A673 (cell line): ENCODE measurements at regions not wholly inside any gene's neighbourhood (a gene's known extent, or its start where the extent isn't known, plus 50 kb on each side); places are given as distances from the start of the nearest gene placed in this dataset.

Source experiments
- BruUV-seq: library from RNA; stranded (reverse); fragments of 400-500 nt; replicated peaks from 2 replicates; lab custom pipeline; 2021; lab: Mats Ljungman, UMichigan
- CTCF ChIA-PET: fragments of 300-600 bp; sonication (Branson Sonifier 250); formaldehyde crosslinking; loops from one replicate; lab custom pipeline; 2022; ENCODE audit warnings: antibody characterized with exemption; lab: Charles Lee
- POLR2A ChIA-PET: fragments of 300-600 bp; sonication (Branson Sonifier 250); formaldehyde crosslinking; loops from one replicate; lab custom pipeline; 2022; ENCODE audit warnings: antibody characterized with exemption; ENCODE audit not compliant: low non-redundant PET; lab: Charles Lee
- DNase-seq: peaks from one replicate; pipeline ENCODE4 v3.0.0-alpha.2; 2015; ENCODE audit warnings: low spot score
- H3K27ac ChIP-seq: fragments of 200-600 bp; sonication (generic); 2 replicates; pipeline ENCODE4 v1.5.1; 2016; ENCODE audit warnings: mixed run types, low read depth, mild to moderate bottlenecking, mixed read lengths, antibody characterized with exemption, low read length; ENCODE audit not compliant: poor library complexity, severe bottlenecking
- H3K27me3 ChIP-seq: fragments of 200-600 bp; sonication (generic); replicated peaks from 2 replicates; pipeline ENCODE4 v1.6.1; 2017; ENCODE audit warnings: mixed run types, low read depth, mild to moderate bottlenecking, mixed read lengths, antibody characterized with exemption, low read length; ENCODE audit not compliant: insufficient read depth, poor library complexity
- H3K36me3 ChIP-seq: fragments of 200-600 bp; sonication (generic); 2 replicates; pipeline ENCODE4 v1.6.1; 2016; ENCODE audit warnings: mixed run types, mild to moderate bottlenecking, mixed read lengths, antibody characterized with exemption, low read length; ENCODE audit not compliant: insufficient read depth, poor library complexity, severe bottlenecking
- H3K4me1 ChIP-seq: fragments of 200-600 bp; sonication (generic); 2 replicates; pipeline ENCODE4 v1.6.1; 2017; ENCODE audit warnings: mixed run types, mild to moderate bottlenecking, mixed read lengths, antibody characterized with exemption, low read length; ENCODE audit not compliant: insufficient read depth, poor library complexity, severe bottlenecking
- H3K4me3 ChIP-seq: fragments of 200-600 bp; sonication (generic); 2 replicates; pipeline ENCODE4 v1.5.1; 2016; ENCODE audit warnings: low read depth, mixed run types, mild to moderate bottlenecking, mixed read lengths, low read length; ENCODE audit not compliant: poor library complexity, severe bottlenecking
- H3K9me3 ChIP-seq: fragments of 200-600 bp; sonication (generic); 2 replicates; pipeline ENCODE4 v1.6.1; 2016; ENCODE audit warnings: mixed run types, low read depth, mild to moderate bottlenecking, mixed read lengths, antibody characterized with exemption, low read length; ENCODE audit not compliant: poor library complexity, severe bottlenecking
- CTCF ChIP-seq: fragments of 300-800, 200-600 bp; sonication (generic); conservative IDR thresholded peaks from 2 replicates; pipeline ENCODE4 v1.5.1; 2017; ENCODE audit warnings: low read depth, mild to moderate bottlenecking, antibody characterized with exemption, low read length, moderate library complexity, mixed read lengths
- EZH2 ChIP-seq: fragments of 200-600 bp; sonication (generic); IDR thresholded peaks from 2 replicates; pipeline ENCODE4 v1.6.1; 2017; ENCODE audit warnings: borderline replicate concordance, low read depth, mild to moderate bottlenecking, mixed read lengths, antibody characterized with exemption, low read length; ENCODE audit not compliant: poor library complexity, severe bottlenecking
- intact Hi-C: fragments of 100-400 bp; cut with micrococcal nuclease; formaldehyde crosslinking; loops from one replicate; pipeline ENCODE4 v1.10.0; 2022; ENCODE audit not compliant: unreplicated experiment

- ChIA-PET CTCF (no interaction called here), POLR2A (no interaction called here)
- intact Hi-C loops = no loop called here
- Histone ChIP-seq H3K36me3 (no peaks in the 10 kb centered on the region), H3K4me3 (no peak overlapping the region), H3K4me1 (no peaks in the 10 kb centered on the region), H3K27ac (no peak overlapping the region), H3K9me3 (no peaks in the 10 kb centered on the region), H3K27me3 (no peaks in the 10 kb centered on the region)
- no TSS peak for BruUV-seq
- TF ChIP-seq EZH2 (no peak), CTCF (no peak)
- no peak for DNase-seq
Observed at GRCh38 chr11:111115890-111116289, 129.6 kb upstream of the POU2AF2 start.

- Histone ChIP-seq H3K4me3 (no peak overlapping the region), H3K27ac (no peak overlapping the region), H3K36me3 (no peaks in the 10 kb centered on the region), H3K27me3 (no peaks in the 10 kb centered on the region), H3K4me1 (no peaks in the 10 kb centered on the region), H3K9me3 (no peaks in the 10 kb centered on the region)
- no peak for DNase-seq
- intact Hi-C loops = no loop called here
- ChIA-PET POLR2A (no interaction called here), CTCF (no interaction called here)
- TF ChIP-seq CTCF (no peak), EZH2 (no peak)
- no TSS peak for BruUV-seq
Observed at GRCh38 chr11:111114091-111114490, 131.4 kb upstream of the POU2AF2 start.

- Histone ChIP-seq H3K9me3 (no peaks in the 10 kb centered on the region), H3K4me1 (no peaks in the 10 kb centered on the region), H3K36me3 (no peaks in the 10 kb centered on the region), H3K4me3 (no peak overlapping the region), H3K27ac (no peak overlapping the region), H3K27me3 (no peaks in the 10 kb centered on the region)
- CTCF ChIA-PET = no interaction called here
- DNase-seq = no peak
- no TSS peak for BruUV-seq
- intact Hi-C loops = no loop called here
- POLR2A ChIA-PET = no interaction called here
- no peak for TF ChIP-seq EZH2
- no peak for TF ChIP-seq CTCF
Observed at GRCh38 chr11:111112614-111113013, 132.9 kb upstream of the POU2AF2 start.
